Astrocyte of the spinal cord (primary cell): ENCODE measurements at regions not wholly inside any gene's neighbourhood (a gene's known extent, or its start where the extent isn't known, plus 50 kb on each side); places are given as distances from the start of the nearest gene placed in this dataset.

Experiments used
- DNase-seq: peaks from one replicate; pipeline ENCODE4 v3.0.0; 2011; ENCODE audit warnings: low read depth, low spot score
- H3K4me3 ChIP-seq: 2 replicates; pipeline ENCODE4 v1.5.1; 2011; ENCODE audit warnings: low read depth, mild to moderate bottlenecking, low read length, moderate library complexity
- in situ Hi-C: cut with HindIII; loops from 2 replicates; pipeline ENCODE4 v1.10.0; 2017; ENCODE audit warnings: low sequenced_read_pairs
- TF ChIP-seq, protein P1 (sequence below): IDR thresholded peaks from 2 replicates; pipeline ENCODE4 v1.5.1; 2012; ENCODE audit warnings: low read depth, mild to moderate bottlenecking, low read length, inconsistent platforms

DNA sequence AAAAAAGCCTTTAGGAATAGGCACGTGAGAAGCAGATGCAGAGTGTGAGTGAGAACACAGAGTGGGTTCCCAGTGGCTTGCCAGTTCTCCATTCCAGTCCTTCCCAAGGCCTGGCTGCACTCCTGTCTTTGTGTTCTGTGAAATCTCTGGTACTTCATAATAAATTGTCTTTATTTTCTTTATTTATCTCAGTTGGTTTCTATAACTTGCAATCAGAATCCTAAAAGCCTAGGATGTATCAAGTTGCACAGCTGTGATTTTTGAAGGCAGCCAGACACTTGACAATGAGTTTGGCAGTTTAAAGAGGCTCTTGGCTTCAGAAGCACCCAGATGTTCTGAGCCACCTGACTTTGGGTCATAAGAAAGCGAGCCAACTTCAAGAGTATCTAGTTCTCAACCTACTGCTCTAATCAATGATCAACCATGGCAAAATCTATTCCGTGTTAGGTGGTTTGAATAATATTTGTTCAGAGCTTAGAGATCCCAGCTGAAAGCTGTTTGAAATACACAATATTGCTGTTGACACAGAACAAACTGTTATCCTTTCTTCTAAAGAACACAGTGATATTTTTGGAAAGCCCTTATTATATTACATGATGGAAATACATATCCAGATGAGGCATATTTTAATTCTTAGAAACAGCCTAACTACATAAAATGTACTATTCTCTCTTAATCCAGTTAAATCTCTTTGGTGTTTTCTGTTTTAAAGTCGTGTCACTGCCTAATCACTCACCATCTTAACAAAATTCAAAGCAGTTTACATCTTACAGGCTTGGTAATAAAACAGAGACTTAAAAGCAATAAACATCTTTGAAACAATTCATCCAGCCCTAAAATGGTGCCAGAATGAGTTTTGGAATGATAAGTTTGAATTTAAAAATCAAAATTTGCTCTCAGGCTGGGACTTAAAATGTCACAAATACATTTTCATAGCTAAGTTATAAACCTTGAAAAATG, 483.0 kb upstream of the NBEA start:
- no peak for DNase-seq
- TF ChIP-seq, protein P1, sequence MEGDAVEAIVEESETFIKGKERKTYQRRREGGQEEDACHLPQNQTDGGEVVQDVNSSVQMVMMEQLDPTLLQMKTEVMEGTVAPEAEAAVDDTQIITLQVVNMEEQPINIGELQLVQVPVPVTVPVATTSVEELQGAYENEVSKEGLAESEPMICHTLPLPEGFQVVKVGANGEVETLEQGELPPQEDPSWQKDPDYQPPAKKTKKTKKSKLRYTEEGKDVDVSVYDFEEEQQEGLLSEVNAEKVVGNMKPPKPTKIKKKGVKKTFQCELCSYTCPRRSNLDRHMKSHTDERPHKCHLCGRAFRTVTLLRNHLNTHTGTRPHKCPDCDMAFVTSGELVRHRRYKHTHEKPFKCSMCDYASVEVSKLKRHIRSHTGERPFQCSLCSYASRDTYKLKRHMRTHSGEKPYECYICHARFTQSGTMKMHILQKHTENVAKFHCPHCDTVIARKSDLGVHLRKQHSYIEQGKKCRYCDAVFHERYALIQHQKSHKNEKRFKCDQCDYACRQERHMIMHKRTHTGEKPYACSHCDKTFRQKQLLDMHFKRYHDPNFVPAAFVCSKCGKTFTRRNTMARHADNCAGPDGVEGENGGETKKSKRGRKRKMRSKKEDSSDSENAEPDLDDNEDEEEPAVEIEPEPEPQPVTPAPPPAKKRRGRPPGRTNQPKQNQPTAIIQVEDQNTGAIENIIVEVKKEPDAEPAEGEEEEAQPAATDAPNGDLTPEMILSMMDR, result no peak
- in situ Hi-C loops, result no loop called here
- no peak overlapping the region for H3K4me3 ChIP-seq

DNA sequence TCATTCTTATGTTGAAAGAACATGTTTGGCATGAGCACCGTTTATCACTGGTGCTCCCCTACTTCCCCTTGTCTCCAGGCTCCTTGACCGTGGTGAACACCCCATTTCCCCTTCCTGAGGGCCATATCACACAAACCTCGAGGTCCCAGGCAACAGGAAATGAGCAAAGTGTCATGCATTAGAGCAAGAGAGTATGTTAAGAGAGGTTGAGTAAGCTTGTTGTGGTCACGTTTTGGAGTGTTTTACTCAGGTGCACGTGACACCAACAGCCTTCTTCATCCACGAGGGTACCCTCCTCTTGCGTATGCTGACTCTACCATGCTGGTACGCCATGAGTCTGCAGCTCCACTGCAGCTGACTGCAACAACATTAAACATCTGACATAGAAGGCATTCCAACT, 482.2 kb upstream of the NBEA start:
- DNase-seq, result no peak
- TF ChIP-seq, protein P1, result no peak
- in situ Hi-C loops, result no loop called here
- no peak overlapping the region for H3K4me3 ChIP-seq

GRCh38 chr13:34462843-34463242, 479.2 kb upstream of the NBEA start:
- TF ChIP-seq, protein P1, result no peak
- in situ Hi-C loops, result no loop called here
- DNase-seq, result peak; percentile 72
- no peak overlapping the region for H3K4me3 ChIP-seq

DNA sequence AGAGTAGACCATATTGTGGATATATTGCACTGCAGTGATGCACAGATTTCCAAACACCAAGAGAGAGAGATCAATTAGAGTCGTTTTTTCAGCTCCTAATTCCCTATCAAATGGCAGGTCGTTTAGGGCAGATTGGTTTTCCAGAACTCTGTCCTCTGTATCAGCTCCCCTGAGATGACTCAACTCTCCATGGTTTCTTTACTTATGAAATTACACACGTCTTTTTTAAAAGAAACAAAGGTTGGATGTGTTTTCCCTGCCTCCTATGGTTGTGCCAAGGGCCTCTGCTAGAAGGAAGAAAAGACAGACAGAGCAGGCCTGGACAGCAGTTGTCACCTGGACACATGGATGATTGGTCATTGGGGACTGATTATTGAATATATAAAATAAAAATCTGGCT, 478.1 kb upstream of the NBEA start:
- TF ChIP-seq, protein P1, result no peak
- in situ Hi-C loops, result no loop called here
- H3K4me3 ChIP-seq, result no peak overlapping the region
- peak; percentile 7 for DNase-seq

DNA sequence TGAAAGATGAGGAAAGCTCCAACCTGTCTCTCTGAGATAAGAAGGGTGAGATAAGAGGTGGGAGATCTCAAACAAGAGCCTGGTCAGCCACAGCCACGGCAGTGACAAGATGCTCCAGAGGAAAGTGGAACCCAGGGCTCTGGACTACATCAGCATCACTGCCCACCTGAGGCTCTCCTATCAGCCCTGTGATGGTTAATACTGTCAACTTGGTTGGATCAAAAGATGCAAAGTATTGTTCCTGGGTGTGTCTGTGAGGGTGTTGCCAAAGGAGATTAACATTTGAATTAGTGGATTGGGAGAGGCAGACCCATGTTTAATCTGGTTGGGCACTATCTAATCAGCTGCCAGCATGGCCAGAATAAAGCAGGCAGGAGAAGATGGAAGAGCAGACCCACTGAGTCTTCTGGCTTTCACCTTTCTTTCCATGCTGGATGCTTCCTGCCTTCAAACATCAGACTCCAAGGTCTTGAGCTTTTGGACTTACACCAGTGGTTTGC, 476.6 kb upstream of the NBEA start:
- in situ Hi-C loops, result no loop called here
- TF ChIP-seq, protein P1, result no peak
- no peak for DNase-seq
- H3K4me3 ChIP-seq, result no peak overlapping the region

DNA sequence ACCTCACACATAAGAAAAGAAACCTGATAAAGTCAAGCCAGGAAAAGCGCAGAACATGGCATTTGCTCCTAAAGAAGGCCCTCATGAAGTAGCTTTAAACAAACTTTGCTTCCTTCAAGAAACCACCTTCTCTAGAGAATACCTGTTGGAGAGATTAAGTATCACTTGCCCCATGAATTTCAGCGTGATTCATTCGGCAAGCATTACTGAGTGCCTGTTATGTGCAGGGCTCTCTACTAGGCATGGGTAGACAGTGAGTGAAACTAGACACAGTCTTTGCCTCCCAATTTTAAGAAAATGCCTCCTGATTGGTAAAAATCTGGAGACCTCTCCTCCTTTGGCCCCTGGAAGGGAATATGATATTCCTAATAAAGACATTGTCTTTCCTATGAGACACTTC, 475.8 kb upstream of the NBEA start:
- no peak overlapping the region for H3K4me3 ChIP-seq
- TF ChIP-seq, protein P1, result no peak
- no peak for DNase-seq
- in situ Hi-C loops, result no loop called here
